ENCODE measurements at regions not wholly inside any gene's neighbourhood (a gene's known extent, or its start where the extent isn't known, plus 50 kb on each side); places are given as distances from the start of the nearest gene placed in this dataset.

DNA sequence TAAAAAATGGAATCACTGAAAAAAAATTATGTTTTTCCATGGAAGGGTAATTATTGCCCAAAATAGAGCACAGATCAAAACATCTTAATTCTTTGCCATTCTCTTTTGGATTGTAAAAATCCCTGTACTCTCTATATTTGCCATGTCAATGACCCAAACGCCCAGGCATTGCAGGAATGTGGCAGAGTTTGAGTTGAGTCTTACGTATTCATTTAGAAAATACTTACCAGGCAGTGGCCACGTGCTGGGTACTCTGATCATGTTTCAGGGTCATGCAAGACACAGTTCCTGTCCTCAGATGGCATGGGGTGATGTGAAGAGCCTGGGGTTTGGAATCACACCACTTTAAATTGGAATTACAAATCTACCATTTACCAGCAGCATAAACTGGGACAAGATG, 267.7 kb downstream of the ABCC12 start:
- TF ChIP-seq, protein P1, sequence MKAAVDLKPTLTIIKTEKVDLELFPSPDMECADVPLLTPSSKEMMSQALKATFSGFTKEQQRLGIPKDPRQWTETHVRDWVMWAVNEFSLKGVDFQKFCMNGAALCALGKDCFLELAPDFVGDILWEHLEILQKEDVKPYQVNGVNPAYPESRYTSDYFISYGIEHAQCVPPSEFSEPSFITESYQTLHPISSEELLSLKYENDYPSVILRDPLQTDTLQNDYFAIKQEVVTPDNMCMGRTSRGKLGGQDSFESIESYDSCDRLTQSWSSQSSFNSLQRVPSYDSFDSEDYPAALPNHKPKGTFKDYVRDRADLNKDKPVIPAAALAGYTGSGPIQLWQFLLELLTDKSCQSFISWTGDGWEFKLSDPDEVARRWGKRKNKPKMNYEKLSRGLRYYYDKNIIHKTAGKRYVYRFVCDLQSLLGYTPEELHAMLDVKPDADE (IDR thresholded peaks at IDR 0.05), result no peak
- TF ChIP-seq EZH2 (IDR thresholded peaks at IDR 0.05; ENCODE audit: low read depth, unreplicated experiment), result no peak
- TF ChIP-seq, protein P2, sequence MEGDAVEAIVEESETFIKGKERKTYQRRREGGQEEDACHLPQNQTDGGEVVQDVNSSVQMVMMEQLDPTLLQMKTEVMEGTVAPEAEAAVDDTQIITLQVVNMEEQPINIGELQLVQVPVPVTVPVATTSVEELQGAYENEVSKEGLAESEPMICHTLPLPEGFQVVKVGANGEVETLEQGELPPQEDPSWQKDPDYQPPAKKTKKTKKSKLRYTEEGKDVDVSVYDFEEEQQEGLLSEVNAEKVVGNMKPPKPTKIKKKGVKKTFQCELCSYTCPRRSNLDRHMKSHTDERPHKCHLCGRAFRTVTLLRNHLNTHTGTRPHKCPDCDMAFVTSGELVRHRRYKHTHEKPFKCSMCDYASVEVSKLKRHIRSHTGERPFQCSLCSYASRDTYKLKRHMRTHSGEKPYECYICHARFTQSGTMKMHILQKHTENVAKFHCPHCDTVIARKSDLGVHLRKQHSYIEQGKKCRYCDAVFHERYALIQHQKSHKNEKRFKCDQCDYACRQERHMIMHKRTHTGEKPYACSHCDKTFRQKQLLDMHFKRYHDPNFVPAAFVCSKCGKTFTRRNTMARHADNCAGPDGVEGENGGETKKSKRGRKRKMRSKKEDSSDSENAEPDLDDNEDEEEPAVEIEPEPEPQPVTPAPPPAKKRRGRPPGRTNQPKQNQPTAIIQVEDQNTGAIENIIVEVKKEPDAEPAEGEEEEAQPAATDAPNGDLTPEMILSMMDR (conservative IDR thresholded peaks at IDR 0.05; ENCODE audit: low read depth in 2 of 2), result no peak
- TF ChIP-seq POLR2AphosphoS5 (IDR thresholded peaks at IDR 0.05; ENCODE audit: low read depth), result no peak
- no peak for TF ChIP-seq ZNF331 (CRISPR knock-in tag; IDR thresholded peaks at IDR 0.05; ENCODE audit: low read depth)
- TF ChIP-seq, protein P3, sequence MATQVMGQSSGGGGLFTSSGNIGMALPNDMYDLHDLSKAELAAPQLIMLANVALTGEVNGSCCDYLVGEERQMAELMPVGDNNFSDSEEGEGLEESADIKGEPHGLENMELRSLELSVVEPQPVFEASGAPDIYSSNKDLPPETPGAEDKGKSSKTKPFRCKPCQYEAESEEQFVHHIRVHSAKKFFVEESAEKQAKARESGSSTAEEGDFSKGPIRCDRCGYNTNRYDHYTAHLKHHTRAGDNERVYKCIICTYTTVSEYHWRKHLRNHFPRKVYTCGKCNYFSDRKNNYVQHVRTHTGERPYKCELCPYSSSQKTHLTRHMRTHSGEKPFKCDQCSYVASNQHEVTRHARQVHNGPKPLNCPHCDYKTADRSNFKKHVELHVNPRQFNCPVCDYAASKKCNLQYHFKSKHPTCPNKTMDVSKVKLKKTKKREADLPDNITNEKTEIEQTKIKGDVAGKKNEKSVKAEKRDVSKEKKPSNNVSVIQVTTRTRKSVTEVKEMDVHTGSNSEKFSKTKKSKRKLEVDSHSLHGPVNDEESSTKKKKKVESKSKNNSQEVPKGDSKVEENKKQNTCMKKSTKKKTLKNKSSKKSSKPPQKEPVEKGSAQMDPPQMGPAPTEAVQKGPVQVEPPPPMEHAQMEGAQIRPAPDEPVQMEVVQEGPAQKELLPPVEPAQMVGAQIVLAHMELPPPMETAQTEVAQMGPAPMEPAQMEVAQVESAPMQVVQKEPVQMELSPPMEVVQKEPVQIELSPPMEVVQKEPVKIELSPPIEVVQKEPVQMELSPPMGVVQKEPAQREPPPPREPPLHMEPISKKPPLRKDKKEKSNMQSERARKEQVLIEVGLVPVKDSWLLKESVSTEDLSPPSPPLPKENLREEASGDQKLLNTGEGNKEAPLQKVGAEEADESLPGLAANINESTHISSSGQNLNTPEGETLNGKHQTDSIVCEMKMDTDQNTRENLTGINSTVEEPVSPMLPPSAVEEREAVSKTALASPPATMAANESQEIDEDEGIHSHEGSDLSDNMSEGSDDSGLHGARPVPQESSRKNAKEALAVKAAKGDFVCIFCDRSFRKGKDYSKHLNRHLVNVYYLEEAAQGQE (IDR thresholded peaks at IDR 0.05; ENCODE audit: unreplicated experiment), result no peak
- no peak for TF ChIP-seq CREB1 (CRISPR knock-in tag; IDR thresholded peaks at IDR 0.05; ENCODE audit: low read depth)
- TF ChIP-seq JUNB (IDR thresholded peaks at IDR 0.05; ENCODE audit: unreplicated experiment), result no peak
